ENCODE measurements at regions not wholly inside any gene's neighbourhood (a gene's known extent, or its start where the extent isn't known, plus 50 kb on each side); places are given as distances from the start of the nearest gene placed in this dataset.

GRCh38 chr13:21757763-21758162 is 86.9 kb downstream of the FGF9 start:
- Mint-ChIP-seq H3K36me3 (ENCODE audit: insufficient read depth) (no peaks in the 10 kb centered on the region), H3K27me3 (ENCODE audit: low read depth) (peaks cover 3% of the 10 kb centered on the region), H3K9me3 (no peaks in the 10 kb centered on the region), H3K4me3 (no peak overlapping the region), H3K4me1 (ENCODE audit: low read depth) (no peaks in the 10 kb centered on the region)
- ATAC-seq (no peak), DNase-seq (no peak)

GRCh38 chr13:21758441-21758840 is 87.6 kb downstream of the FGF9 start:
- H3K9me3 Mint-ChIP-seq = no peaks in the 10 kb centered on the region
- DNase-seq (no peak), ATAC-seq (no peak)
- no peaks in the 10 kb centered on the region for H3K36me3 Mint-ChIP-seq (ENCODE audit: insufficient read depth)
- peaks cover 3% of the 10 kb centered on the region for H3K27me3 Mint-ChIP-seq (ENCODE audit: low read depth)
- H3K4me1 Mint-ChIP-seq (ENCODE audit: low read depth) = no peaks in the 10 kb centered on the region
- H3K4me3 Mint-ChIP-seq = no peak overlapping the region

- no peak for DNase-seq
- no peaks in the 10 kb centered on the region for H3K9me3 Mint-ChIP-seq
Measured at GRCh38 chr13:21759463-21759862, 88.6 kb downstream of the FGF9 start.

GRCh38 chr13:21759911-21760310 is 89.0 kb downstream of the FGF9 start:
- DNase-seq = no peak
- no peaks in the 10 kb centered on the region for H3K9me3 Mint-ChIP-seq
- H3K36me3 Mint-ChIP-seq (ENCODE audit: insufficient read depth) = no peaks in the 10 kb centered on the region
- H3K4me3 Mint-ChIP-seq = no peak overlapping the region
- ATAC-seq = no peak
- no peaks in the 10 kb centered on the region for H3K4me1 Mint-ChIP-seq (ENCODE audit: low read depth)
- H3K27me3 Mint-ChIP-seq (ENCODE audit: low read depth) = peaks cover 3% of the 10 kb centered on the region

More at GRCh38 chr13:21759463-21759862, 88.6 kb downstream of the FGF9 start:
- Mint-ChIP-seq H3K4me1 (ENCODE audit: low read depth) (no peaks in the 10 kb centered on the region), H3K4me3 (no peak overlapping the region), H3K27me3 (ENCODE audit: low read depth) (peaks cover 3% of the 10 kb centered on the region), H3K36me3 (ENCODE audit: insufficient read depth) (no peaks in the 10 kb centered on the region)
- no peak for ATAC-seq

- H3K36me3 Mint-ChIP-seq (ENCODE audit: insufficient read depth) = no peaks in the 10 kb centered on the region
- no peaks in the 10 kb centered on the region for H3K4me1 Mint-ChIP-seq (ENCODE audit: low read depth)
- no peak for ATAC-seq
- H3K4me3 Mint-ChIP-seq = no peak overlapping the region
- DNase-seq = no peak
- no peaks in the 10 kb centered on the region for H3K9me3 Mint-ChIP-seq
- peaks cover 3% of the 10 kb centered on the region for H3K27me3 Mint-ChIP-seq (ENCODE audit: low read depth)
Measured at GRCh38 chr13:21761770-21762169, 90.9 kb downstream of the FGF9 start.

- DNase-seq (no peak), ATAC-seq (no peak)
- no peaks in the 10 kb centered on the region for H3K36me3 Mint-ChIP-seq (ENCODE audit: insufficient read depth)
- no peak overlapping the region for H3K4me3 Mint-ChIP-seq
- no peaks in the 10 kb centered on the region for H3K9me3 Mint-ChIP-seq
- no peaks in the 10 kb centered on the region for H3K27me3 Mint-ChIP-seq (ENCODE audit: low read depth)
- H3K4me1 Mint-ChIP-seq (ENCODE audit: low read depth) = no peaks in the 10 kb centered on the region
Measured at GRCh38 chr13:21762512-21762911, 91.6 kb downstream of the FGF9 start.

- Mint-ChIP-seq H3K4me1 (ENCODE audit: low read depth) (no peaks in the 10 kb centered on the region), H3K4me3 (no peak overlapping the region), H3K36me3 (ENCODE audit: insufficient read depth) (no peaks in the 10 kb centered on the region)
Measured at GRCh38 chr13:21767032-21767431, 96.2 kb downstream of the FGF9 start.

GRCh38 chr13:21771075-21771474 is 100.2 kb downstream of the FGF9 start:
- peaks cover 13% of the 10 kb centered on the region for H3K9me3 Mint-ChIP-seq
- ATAC-seq (no peak), DNase-seq (no peak)
- peaks cover 19% of the 10 kb centered on the region for H3K27me3 Mint-ChIP-seq (ENCODE audit: low read depth)
- H3K36me3 Mint-ChIP-seq (ENCODE audit: insufficient read depth) = peaks cover 2% of the 10 kb centered on the region
- no peak overlapping the region for H3K4me3 Mint-ChIP-seq
- no peaks in the 10 kb centered on the region for H3K4me1 Mint-ChIP-seq (ENCODE audit: low read depth)

More at GRCh38 chr13:21767032-21767431, 96.2 kb downstream of the FGF9 start:
- H3K9me3 Mint-ChIP-seq = peaks cover 10% of the 10 kb centered on the region
- peaks cover 13% of the 10 kb centered on the region for H3K27me3 Mint-ChIP-seq (ENCODE audit: low read depth)
- ATAC-seq (no peak), DNase-seq (no peak)

- DNase-seq (no peak), ATAC-seq (no peak)
- peaks cover 19% of the 10 kb centered on the region for H3K9me3 Mint-ChIP-seq
- peaks cover 6% of the 10 kb centered on the region for H3K27me3 Mint-ChIP-seq (ENCODE audit: low read depth)
- no peak overlapping the region for H3K4me3 Mint-ChIP-seq
- H3K36me3 Mint-ChIP-seq (ENCODE audit: insufficient read depth) = peaks cover 2% of the 10 kb centered on the region
- no peaks in the 10 kb centered on the region for H3K4me1 Mint-ChIP-seq (ENCODE audit: low read depth)
Measured at GRCh38 chr13:21777166-21777565, 106.3 kb downstream of the FGF9 start.

- peaks cover 19% of the 10 kb centered on the region for H3K9me3 Mint-ChIP-seq
- H3K27me3 Mint-ChIP-seq (ENCODE audit: low read depth) = peaks cover 6% of the 10 kb centered on the region
- H3K36me3 Mint-ChIP-seq (ENCODE audit: insufficient read depth) = peaks cover 2% of the 10 kb centered on the region
- no peak overlapping the region for H3K4me3 Mint-ChIP-seq
- H3K4me1 Mint-ChIP-seq (ENCODE audit: low read depth) = no peaks in the 10 kb centered on the region
- ATAC-seq (no peak), DNase-seq (no peak)
Measured at GRCh38 chr13:21777813-21778212, 106.9 kb downstream of the FGF9 start.

- Mint-ChIP-seq H3K4me3 (no peak overlapping the region), H3K36me3 (ENCODE audit: insufficient read depth) (no peaks in the 10 kb centered on the region), H3K9me3 (peaks cover 16% of the 10 kb centered on the region), H3K4me1 (ENCODE audit: low read depth) (no peaks in the 10 kb centered on the region), H3K27me3 (ENCODE audit: low read depth) (peaks cover 3% of the 10 kb centered on the region)
- DNase-seq (no peak), ATAC-seq (no peak)
Measured at GRCh38 chr13:21782736-21783135, 111.9 kb downstream of the FGF9 start.

GRCh38 chr13:21785990-21786389 is 115.1 kb downstream of the FGF9 start:
- no peak for ATAC-seq
- Mint-ChIP-seq H3K4me3 (no peak overlapping the region), H3K9me3 (no peaks in the 10 kb centered on the region), H3K4me1 (ENCODE audit: low read depth) (no peaks in the 10 kb centered on the region), H3K36me3 (ENCODE audit: insufficient read depth) (no peaks in the 10 kb centered on the region), H3K27me3 (ENCODE audit: low read depth) (peaks cover 3% of the 10 kb centered on the region)
- no peak for DNase-seq

- H3K27me3 Mint-ChIP-seq (ENCODE audit: low read depth) = no peaks in the 10 kb centered on the region
- no peaks in the 10 kb centered on the region for H3K4me1 Mint-ChIP-seq (ENCODE audit: low read depth)
- ATAC-seq = no peak
- DNase-seq = no peak
- H3K36me3 Mint-ChIP-seq (ENCODE audit: insufficient read depth) = no peaks in the 10 kb centered on the region
- no peak overlapping the region for H3K4me3 Mint-ChIP-seq
- no peaks in the 10 kb centered on the region for H3K9me3 Mint-ChIP-seq
Measured at GRCh38 chr13:21796066-21796465, 125.2 kb downstream of the FGF9 start.

GRCh38 chr13:21796775-21797514 is 126.1 kb downstream of the FGF9 start:
- Mint-ChIP-seq H3K36me3 (ENCODE audit: insufficient read depth) (no peaks in the 10 kb centered on the region), H3K4me3 (no peak overlapping the region), H3K27me3 (ENCODE audit: low read depth) (no peaks in the 10 kb centered on the region), H3K4me1 (ENCODE audit: low read depth) (no peaks in the 10 kb centered on the region), H3K9me3 (no peaks in the 10 kb centered on the region)
- ATAC-seq (no peak), DNase-seq (no peak)

- no peak for ATAC-seq
- Mint-ChIP-seq H3K4me3 (no peak overlapping the region), H3K36me3 (ENCODE audit: insufficient read depth) (no peaks in the 10 kb centered on the region), H3K27me3 (ENCODE audit: low read depth) (no peaks in the 10 kb centered on the region), H3K4me1 (ENCODE audit: low read depth) (no peaks in the 10 kb centered on the region), H3K9me3 (no peaks in the 10 kb centered on the region)
- no peak for DNase-seq
Measured at GRCh38 chr13:21797736-21798135, 126.9 kb downstream of the FGF9 start.
